Neutrophil (primary cell): ENCODE measurements at regions not wholly inside any gene's neighbourhood (a gene's known extent, or its start where the extent isn't known, plus 50 kb on each side); places are given as distances from the start of the nearest gene placed in this dataset.

Source experiments
- H3K27ac ChIP-seq: fragments of 200-600 bp; sonication (generic); 2 replicates; pipeline ENCODE4 v1.5.1; 2016; ENCODE audit warnings: mild to moderate bottlenecking, moderate library complexity
- H3K27me3 ChIP-seq: fragments of 200-600 bp; sonication (generic); 2 replicates; pipeline ENCODE4 v1.6.0; 2016; ENCODE audit warnings: mild to moderate bottlenecking
- H3K36me3 ChIP-seq: fragments of 200-600 bp; sonication (generic); 2 replicates; pipeline ENCODE4 v1.5.1; 2017
- H3K4me1 ChIP-seq, 2 experiments: fragments of 200-600 bp in 1 of 2; sonication (generic) in 1 of 2; 1 replicate in 1 of 2; 2 replicates in 1 of 2; pipeline versions ENCODE4 v1.5.1 to v1.6.1; 2013 to 2016; ENCODE audit warnings: low read depth in 1 of 2, low read length in 1 of 2, mild to moderate bottlenecking in 1 of 2, moderate library complexity in 1 of 2; ENCODE audit not compliant: control insufficient read depth in 1 of 2, insufficient read depth in 1 of 2
- H3K4me3 ChIP-seq, 2 experiments: fragments of 200-600 bp in 1 of 2; sonication (generic) in 1 of 2; 1 replicate in 1 of 2; 2 replicates in 1 of 2; pipeline ENCODE4 v1.5.1; 2013 to 2016; ENCODE audit warnings: low read depth in 1 of 2, low read length in 1 of 2, mild to moderate bottlenecking in 1 of 2, moderate library complexity in 1 of 2
- H3K9me3 ChIP-seq: fragments of 200-600 bp; sonication (generic); 2 replicates; pipeline ENCODE4 v1.5.1; 2016
- TF ChIP-seq, protein P1 (sequence below): fragments of 200-600 bp; sonication (generic); IDR thresholded peaks from 2 replicates; pipeline ENCODE4 v1.5.1; 2016; ENCODE audit warnings: antibody characterized with exemption

- H3K27ac ChIP-seq = no peak overlapping the region
- no peaks in the 10 kb centered on the region for H3K4me1 ChIP-seq
- H3K9me3 ChIP-seq = no peaks in the 10 kb centered on the region
- H3K4me3 ChIP-seq = no peak overlapping the region
- H3K36me3 ChIP-seq = no peaks in the 10 kb centered on the region
- H3K27me3 ChIP-seq = no peaks in the 10 kb centered on the region
- TF ChIP-seq, protein P1, sequence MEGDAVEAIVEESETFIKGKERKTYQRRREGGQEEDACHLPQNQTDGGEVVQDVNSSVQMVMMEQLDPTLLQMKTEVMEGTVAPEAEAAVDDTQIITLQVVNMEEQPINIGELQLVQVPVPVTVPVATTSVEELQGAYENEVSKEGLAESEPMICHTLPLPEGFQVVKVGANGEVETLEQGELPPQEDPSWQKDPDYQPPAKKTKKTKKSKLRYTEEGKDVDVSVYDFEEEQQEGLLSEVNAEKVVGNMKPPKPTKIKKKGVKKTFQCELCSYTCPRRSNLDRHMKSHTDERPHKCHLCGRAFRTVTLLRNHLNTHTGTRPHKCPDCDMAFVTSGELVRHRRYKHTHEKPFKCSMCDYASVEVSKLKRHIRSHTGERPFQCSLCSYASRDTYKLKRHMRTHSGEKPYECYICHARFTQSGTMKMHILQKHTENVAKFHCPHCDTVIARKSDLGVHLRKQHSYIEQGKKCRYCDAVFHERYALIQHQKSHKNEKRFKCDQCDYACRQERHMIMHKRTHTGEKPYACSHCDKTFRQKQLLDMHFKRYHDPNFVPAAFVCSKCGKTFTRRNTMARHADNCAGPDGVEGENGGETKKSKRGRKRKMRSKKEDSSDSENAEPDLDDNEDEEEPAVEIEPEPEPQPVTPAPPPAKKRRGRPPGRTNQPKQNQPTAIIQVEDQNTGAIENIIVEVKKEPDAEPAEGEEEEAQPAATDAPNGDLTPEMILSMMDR = no peak
These were observed 174.1 kb upstream of the FSTL4 start for GRCh38 chr5:133786420-133786819.

GRCh38 chr5:133785182-133785581 lies 172.8 kb upstream of the FSTL4 start:
- Histone ChIP-seq H3K36me3 (no peaks in the 10 kb centered on the region), H3K27me3 (no peaks in the 10 kb centered on the region), H3K4me1 (no peaks in the 10 kb centered on the region), H3K27ac (no peak overlapping the region), H3K9me3 (no peaks in the 10 kb centered on the region), H3K4me3 (no peak overlapping the region)
- TF ChIP-seq, protein P1 = no peak

GRCh38 chr5:133783481-133783880 lies 171.1 kb upstream of the FSTL4 start:
- Histone ChIP-seq H3K36me3 (no peaks in the 10 kb centered on the region), H3K27me3 (no peaks in the 10 kb centered on the region), H3K9me3 (no peaks in the 10 kb centered on the region), H3K27ac (no peak overlapping the region), H3K4me3 (no peak overlapping the region), H3K4me1 (no peaks in the 10 kb centered on the region)
- TF ChIP-seq, protein P1 = no peak

GRCh38 chr5:133782736-133783135 lies 170.4 kb upstream of the FSTL4 start:
- Histone ChIP-seq H3K36me3 (no peaks in the 10 kb centered on the region), H3K4me1 (no peaks in the 10 kb centered on the region), H3K27ac (no peak overlapping the region), H3K27me3 (no peaks in the 10 kb centered on the region), H3K4me3 (no peak overlapping the region), H3K9me3 (no peaks in the 10 kb centered on the region)
- TF ChIP-seq, protein P1 = no peak

GRCh38 chr5:133781436-133782225 lies 169.3 kb upstream of the FSTL4 start:
- Histone ChIP-seq H3K27me3 (no peaks in the 10 kb centered on the region), H3K4me1 (no peaks in the 10 kb centered on the region), H3K36me3 (no peaks in the 10 kb centered on the region), H3K27ac (no peak overlapping the region), H3K9me3 (no peaks in the 10 kb centered on the region), H3K4me3 (no peak overlapping the region)
- TF ChIP-seq, protein P1 = no peak
